Bronchial epithelial cell (primary cell): ENCODE measurements at regions not wholly inside any gene's neighbourhood (a gene's known extent, or its start where the extent isn't known, plus 50 kb on each side); places are given as distances from the start of the nearest gene placed in this dataset.

Experiments used
- DNase-seq: peaks from one replicate; pipeline ENCODE4 v3.0.0-alpha.2; 2010; ENCODE audit warnings: low read depth
- FAIRE-seq: peaks from 2 replicates; lab custom pipeline; 2011; peaks lifted over from hg19 to GRCh38; lab: Jason Lieb, UNC
- H3K27me3 ChIP-seq: 2 replicates; pipeline ENCODE4 v1.5.1; 2011; ENCODE audit warnings: low read length; ENCODE audit not compliant: control insufficient read depth, insufficient read depth
- H3K36me3 ChIP-seq: 2 replicates; pipeline ENCODE4 v1.5.1; 2011; ENCODE audit warnings: low read length; ENCODE audit not compliant: control insufficient read depth, insufficient read depth
- H3K4me3 ChIP-seq: 2 replicates; pipeline ENCODE4 v1.5.1; 2011; ENCODE audit warnings: mild to moderate bottlenecking, low read depth, low read length, control low read depth
- TF ChIP-seq, protein P1 (sequence below): IDR thresholded peaks from 2 replicates; pipeline ENCODE4 v1.5.1; 2011; ENCODE audit warnings: mild to moderate bottlenecking, moderate library complexity, low read length, control low read depth, inconsistent platforms; ENCODE audit not compliant: insufficient read depth, severe bottlenecking

DNA sequence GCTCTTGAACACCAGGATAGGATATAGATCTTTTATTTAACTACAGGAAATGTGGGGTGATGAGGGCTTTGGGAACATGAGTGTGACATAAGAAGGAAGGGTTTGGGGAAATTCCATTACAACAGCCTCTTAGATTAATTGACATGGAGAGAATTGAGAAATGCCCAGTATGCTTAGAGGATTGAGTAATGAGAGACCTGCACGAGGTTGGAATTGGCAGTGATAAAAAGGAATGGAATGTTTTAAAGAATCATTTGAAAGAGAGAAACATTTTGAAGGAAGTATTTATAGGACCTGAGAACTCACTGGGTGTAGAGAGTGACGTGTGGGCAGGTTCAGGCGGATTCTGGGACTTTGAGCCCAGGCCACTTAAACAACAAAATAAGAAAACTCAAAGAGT is 227.0 kb downstream of the BMP2 start:
- peak; percentile 52 for FAIRE-seq
- TF ChIP-seq, protein P1, sequence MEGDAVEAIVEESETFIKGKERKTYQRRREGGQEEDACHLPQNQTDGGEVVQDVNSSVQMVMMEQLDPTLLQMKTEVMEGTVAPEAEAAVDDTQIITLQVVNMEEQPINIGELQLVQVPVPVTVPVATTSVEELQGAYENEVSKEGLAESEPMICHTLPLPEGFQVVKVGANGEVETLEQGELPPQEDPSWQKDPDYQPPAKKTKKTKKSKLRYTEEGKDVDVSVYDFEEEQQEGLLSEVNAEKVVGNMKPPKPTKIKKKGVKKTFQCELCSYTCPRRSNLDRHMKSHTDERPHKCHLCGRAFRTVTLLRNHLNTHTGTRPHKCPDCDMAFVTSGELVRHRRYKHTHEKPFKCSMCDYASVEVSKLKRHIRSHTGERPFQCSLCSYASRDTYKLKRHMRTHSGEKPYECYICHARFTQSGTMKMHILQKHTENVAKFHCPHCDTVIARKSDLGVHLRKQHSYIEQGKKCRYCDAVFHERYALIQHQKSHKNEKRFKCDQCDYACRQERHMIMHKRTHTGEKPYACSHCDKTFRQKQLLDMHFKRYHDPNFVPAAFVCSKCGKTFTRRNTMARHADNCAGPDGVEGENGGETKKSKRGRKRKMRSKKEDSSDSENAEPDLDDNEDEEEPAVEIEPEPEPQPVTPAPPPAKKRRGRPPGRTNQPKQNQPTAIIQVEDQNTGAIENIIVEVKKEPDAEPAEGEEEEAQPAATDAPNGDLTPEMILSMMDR = no peak
- H3K27me3 ChIP-seq = no peaks in the 10 kb centered on the region
- H3K36me3 ChIP-seq = no peaks in the 10 kb centered on the region
- peak; percentile 99 for DNase-seq
- no peak overlapping the region for H3K4me3 ChIP-seq

- DNase-seq (no peak), FAIRE-seq (no peak)
- Histone ChIP-seq H3K36me3 (no peaks in the 10 kb centered on the region), H3K27me3 (no peaks in the 10 kb centered on the region), H3K4me3 (no peak overlapping the region)
- TF ChIP-seq, protein P1 = no peak
Measured at GRCh38 chr20:6998909-6999308, 231.4 kb downstream of the BMP2 start.

- Histone ChIP-seq H3K4me3 (no peak overlapping the region), H3K27me3 (no peaks in the 10 kb centered on the region), H3K36me3 (no peaks in the 10 kb centered on the region)
- TF ChIP-seq, protein P1 = no peak
- FAIRE-seq (no peak), DNase-seq (no peak)
Measured at GRCh38 chr20:6999381-6999780, 231.9 kb downstream of the BMP2 start.

DNA sequence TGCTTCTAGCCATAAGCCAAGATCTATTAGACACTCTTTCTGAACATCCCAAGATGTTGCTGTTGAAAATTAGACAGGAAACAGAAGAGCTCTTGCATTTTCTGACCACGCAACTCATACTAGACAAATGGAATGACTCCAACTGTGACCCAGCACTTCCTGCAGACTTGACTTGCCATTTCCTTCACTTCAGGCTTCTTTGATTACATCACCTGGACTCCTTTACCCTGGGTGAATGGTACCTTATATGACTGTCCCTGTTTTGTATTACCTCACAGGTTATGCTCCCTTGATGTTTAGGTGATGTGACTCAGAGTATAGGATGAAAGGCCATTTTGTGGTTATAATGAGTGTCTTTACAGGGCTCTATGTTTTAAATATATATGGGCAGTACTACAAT is 236.1 kb downstream of the BMP2 start:
- no peaks in the 10 kb centered on the region for H3K27me3 ChIP-seq
- TF ChIP-seq, protein P1 = no peak

GRCh38 chr20:7004801-7005200 is 237.3 kb downstream of the BMP2 start:
- H3K4me3 ChIP-seq = no peak overlapping the region
- H3K36me3 ChIP-seq = no peaks in the 10 kb centered on the region
- no peaks in the 10 kb centered on the region for H3K27me3 ChIP-seq
- FAIRE-seq (no peak), DNase-seq (no peak)
- TF ChIP-seq, protein P1 = no peak

More for the DNA sequence above, 236.1 kb downstream of the BMP2 start:
- Histone ChIP-seq H3K36me3 (no peaks in the 10 kb centered on the region), H3K4me3 (no peak overlapping the region)
- DNase-seq (peak; percentile 97), FAIRE-seq (peak; percentile 83)

- FAIRE-seq (no peak), DNase-seq (peak; percentile 75)
- Histone ChIP-seq H3K36me3 (no peaks in the 10 kb centered on the region), H3K27me3 (no peaks in the 10 kb centered on the region), H3K4me3 (no peak overlapping the region)
- TF ChIP-seq, protein P1 = no peak
Measured at GRCh38 chr20:7010527-7010926, 243.0 kb downstream of the BMP2 start.
